Keratinocyte (primary cell): ENCODE measurements at regions not wholly inside any gene's neighbourhood (a gene's known extent, or its start where the extent isn't known, plus 50 kb on each side); places are given as distances from the start of the nearest gene placed in this dataset.

Source experiments
- DNase-seq: peaks from one replicate; pipeline ENCODE4 v3.0.0-alpha.2; 2011; ENCODE audit warnings: low read depth, missing footprints, low spot score
- FAIRE-seq: peaks from 2 replicates; lab custom pipeline; 2011; peaks lifted over from hg19 to GRCh38; lab: Jason Lieb, UNC
- H2AFZ ChIP-seq: 2 replicates; pipeline ENCODE4 v1.6.0; 2012; ENCODE audit warnings: low read length, control low read depth, inconsistent platforms; ENCODE audit not compliant: control insufficient read depth
- H3K27ac ChIP-seq: 2 replicates; pipeline ENCODE4 v1.5.1; 2011; ENCODE audit warnings: low read length; ENCODE audit not compliant: control insufficient read depth, insufficient read depth
- H3K27me3 ChIP-seq: 3 replicates; pipeline ENCODE4 v1.6.0; 2011; ENCODE audit warnings: low read length; ENCODE audit not compliant: control insufficient read depth, insufficient read depth; ENCODE audit errors: extremely low read depth
- H3K36me3 ChIP-seq, 2 experiments: 2 replicates in 1 of 2; 3 replicates in 1 of 2; pipeline ENCODE4 v1.5.1; 2011; ENCODE audit warnings: low read length in 2 of 2, mild to moderate bottlenecking in 1 of 2; ENCODE audit not compliant: control insufficient read depth in 2 of 2, insufficient read depth in 2 of 2; ENCODE audit errors: extremely low read depth in 1 of 2
- H3K4me1 ChIP-seq: 3 replicates; pipeline ENCODE4 v1.5.1; 2011; ENCODE audit warnings: low read length; ENCODE audit not compliant: control insufficient read depth, insufficient read depth; ENCODE audit errors: extremely low read depth
- H3K4me2 ChIP-seq: 3 replicates; pipeline ENCODE4 v1.6.0; 2011; ENCODE audit warnings: low read depth, low read length; ENCODE audit not compliant: control insufficient read depth, insufficient read depth; ENCODE audit errors: extremely low read depth
- H3K4me3 ChIP-seq, 3 experiments: fragments of 200-600 bp in 1 of 3; sonication (generic) in 1 of 3; 2 replicates in 2 of 3; 3 replicates in 1 of 3; pipeline ENCODE4 v1.5.1; 2011 to 2016; ENCODE audit warnings: low read length in 3 of 3, mild to moderate bottlenecking in 3 of 3, control low read depth in 2 of 3, inconsistent platforms in 1 of 3, low read depth in 1 of 3, mixed read lengths in 1 of 3, mixed run types in 1 of 3, moderate library complexity in 1 of 3; ENCODE audit not compliant: control insufficient read depth in 2 of 3, insufficient read depth in 2 of 3; ENCODE audit errors: extremely low read depth in 1 of 3
- H3K79me2 ChIP-seq: 2 replicates; pipeline ENCODE4 v1.6.0; 2012; ENCODE audit warnings: low read length; ENCODE audit not compliant: control insufficient read depth, insufficient read depth
- H3K9ac ChIP-seq: 3 replicates; pipeline ENCODE4 v1.6.0; 2011; ENCODE audit warnings: low read length; ENCODE audit not compliant: control insufficient read depth, insufficient read depth; ENCODE audit errors: extremely low read depth
- H3K9me1 ChIP-seq: 3 replicates; pipeline ENCODE4 v1.6.0; 2011; ENCODE audit warnings: low read length; ENCODE audit not compliant: control insufficient read depth, insufficient read depth; ENCODE audit errors: extremely low read depth
- H3K9me3 ChIP-seq: 2 replicates; pipeline ENCODE4 v1.5.1; 2012; ENCODE audit warnings: low read depth, low read length; ENCODE audit not compliant: control insufficient read depth
- H4K20me1 ChIP-seq: 3 replicates; pipeline ENCODE4 v1.6.0; 2011; ENCODE audit warnings: low read length; ENCODE audit not compliant: control insufficient read depth, insufficient read depth; ENCODE audit errors: extremely low read depth
- EZH2 ChIP-seq: IDR thresholded peaks from one replicate; pipeline ENCODE4 v1.6.1; 2012; ENCODE audit warnings: inconsistent platforms, mild to moderate bottlenecking, low read length, moderate library complexity
- dilution Hi-C: fragments of 300-500 bp; cut with MboI; formaldehyde crosslinking; loops from one replicate; pipeline ENCODE4 v1.7.0; 2020; ENCODE audit warnings: low sequenced_read_pairs; ENCODE audit not compliant: extremely low pct_ligation_motif_present
- TF ChIP-seq, protein P1 (sequence below), 3 experiments: IDR thresholded peaks in 1 of 3; conservative IDR thresholded peaks in 1 of 3; optimal IDR thresholded peaks in 1 of 3; 2 replicates in 2 of 3; 3 replicates in 1 of 3; pipeline versions ENCODE3 to v1.5.1; 2011; ENCODE audit warnings: low read length in 3 of 3, mild to moderate bottlenecking in 3 of 3, moderate library complexity in 2 of 3, control low read depth in 1 of 3, inconsistent platforms in 1 of 3; ENCODE audit not compliant: insufficient read depth in 2 of 3; ENCODE audit errors: extremely low read depth in 1 of 3

DNA sequence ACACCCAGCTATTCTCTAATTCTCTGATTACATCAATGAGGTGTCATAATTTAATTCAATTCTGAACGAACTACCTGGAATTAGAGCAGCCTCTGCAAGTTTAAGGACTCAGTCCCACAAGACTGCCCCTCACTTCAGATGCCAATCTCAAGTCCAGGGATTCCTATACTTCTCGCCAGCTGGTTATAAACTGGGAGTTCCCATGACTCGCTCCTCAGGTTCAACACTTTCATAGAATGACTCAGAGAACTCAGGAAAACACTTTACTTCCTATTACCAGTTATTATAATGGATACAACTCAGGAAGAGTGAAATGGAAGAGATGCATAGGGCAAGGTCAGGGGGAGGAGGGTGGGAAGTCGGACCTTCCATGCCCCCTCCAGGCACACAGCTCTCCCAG, 112.3 kb upstream of the ATP5MC3 start:
- H2AFZ ChIP-seq = no peak overlapping the region
- no peaks in the 10 kb centered on the region for H3K79me2 ChIP-seq
- dilution Hi-C loops = no loop called here
- DNase-seq (no peak), FAIRE-seq (no peak)
- no peaks in the 10 kb centered on the region for H3K36me3 ChIP-seq
- no peaks in the 10 kb centered on the region for H3K27me3 ChIP-seq
- no peaks in the 10 kb centered on the region for H3K4me1 ChIP-seq
- no peak overlapping the region for H3K4me2 ChIP-seq
- H4K20me1 ChIP-seq = no peaks in the 10 kb centered on the region
- H3K4me3 ChIP-seq = no peak overlapping the region
- H3K9me3 ChIP-seq = no peaks in the 10 kb centered on the region
- no peaks in the 10 kb centered on the region for H3K9me1 ChIP-seq
- no peak overlapping the region for H3K9ac ChIP-seq
- no peak for TF ChIP-seq EZH2
- TF ChIP-seq, protein P1, sequence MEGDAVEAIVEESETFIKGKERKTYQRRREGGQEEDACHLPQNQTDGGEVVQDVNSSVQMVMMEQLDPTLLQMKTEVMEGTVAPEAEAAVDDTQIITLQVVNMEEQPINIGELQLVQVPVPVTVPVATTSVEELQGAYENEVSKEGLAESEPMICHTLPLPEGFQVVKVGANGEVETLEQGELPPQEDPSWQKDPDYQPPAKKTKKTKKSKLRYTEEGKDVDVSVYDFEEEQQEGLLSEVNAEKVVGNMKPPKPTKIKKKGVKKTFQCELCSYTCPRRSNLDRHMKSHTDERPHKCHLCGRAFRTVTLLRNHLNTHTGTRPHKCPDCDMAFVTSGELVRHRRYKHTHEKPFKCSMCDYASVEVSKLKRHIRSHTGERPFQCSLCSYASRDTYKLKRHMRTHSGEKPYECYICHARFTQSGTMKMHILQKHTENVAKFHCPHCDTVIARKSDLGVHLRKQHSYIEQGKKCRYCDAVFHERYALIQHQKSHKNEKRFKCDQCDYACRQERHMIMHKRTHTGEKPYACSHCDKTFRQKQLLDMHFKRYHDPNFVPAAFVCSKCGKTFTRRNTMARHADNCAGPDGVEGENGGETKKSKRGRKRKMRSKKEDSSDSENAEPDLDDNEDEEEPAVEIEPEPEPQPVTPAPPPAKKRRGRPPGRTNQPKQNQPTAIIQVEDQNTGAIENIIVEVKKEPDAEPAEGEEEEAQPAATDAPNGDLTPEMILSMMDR (optimal IDR thresholded peaks at IDR 0.05 in 1 of 3, IDR thresholded peaks at IDR 0.05 in 1 of 3, conservative IDR thresholded peaks at IDR 0.05 in 1 of 3; ENCODE audit: extremely low read depth in 1 of 3, insufficient read depth in 2 of 3, low read length in 3 of 3) = no peak
- H3K27ac ChIP-seq = no peak overlapping the region

DNA sequence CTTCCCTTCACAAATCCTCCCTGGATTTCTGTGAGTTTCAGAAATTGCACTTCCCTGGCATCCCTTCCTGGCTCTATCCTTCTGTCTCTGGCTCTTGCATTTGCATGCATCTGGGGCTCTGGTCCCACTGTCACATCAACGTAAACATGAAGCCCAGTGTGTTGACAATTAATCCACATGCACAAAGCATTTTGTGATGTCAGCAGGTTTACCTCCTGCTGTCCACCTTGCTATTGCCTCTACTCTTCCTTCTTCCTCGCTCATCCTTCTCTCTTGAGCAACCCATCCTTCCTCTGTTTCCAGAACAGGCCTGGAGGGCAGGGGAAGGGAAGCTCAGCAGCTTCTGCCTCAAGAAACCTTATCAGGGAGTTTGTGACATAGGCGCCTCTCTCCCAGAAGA, 111.7 kb upstream of the ATP5MC3 start:
- TF ChIP-seq, protein P1 (optimal IDR thresholded peaks at IDR 0.05 in 1 of 3, IDR thresholded peaks at IDR 0.05 in 1 of 3, conservative IDR thresholded peaks at IDR 0.05 in 1 of 3; ENCODE audit: extremely low read depth in 1 of 3, insufficient read depth in 2 of 3, low read length in 3 of 3) = no peak
- no peak for TF ChIP-seq EZH2
- Histone ChIP-seq H3K4me2 (no peak overlapping the region), H3K79me2 (no peaks in the 10 kb centered on the region), H3K27me3 (no peaks in the 10 kb centered on the region), H2AFZ (no peak overlapping the region), H3K9ac (no peak overlapping the region), H4K20me1 (no peaks in the 10 kb centered on the region), H3K4me1 (no peaks in the 10 kb centered on the region), H3K9me3 (no peaks in the 10 kb centered on the region), H3K9me1 (no peaks in the 10 kb centered on the region), H3K4me3 (no peak overlapping the region), H3K27ac (no peak overlapping the region), H3K36me3 (no peaks in the 10 kb centered on the region)
- FAIRE-seq = no peak
- dilution Hi-C loops = no loop called here
- DNase-seq = no peak
